GM04503 (cell line): ENCODE measurements at regions not wholly inside any gene's neighbourhood (a gene's known extent, or its start where the extent isn't known, plus 50 kb on each side); places are given as distances from the start of the nearest gene placed in this dataset.
"Not testable (repeated sequence)": the region's sequence is repeated elsewhere in the genome, so short reads cannot be mapped to it uniquely, and the experiment has no call there.

ENCODE experiments used
- DNase-seq: peaks from one replicate; pipeline ENCODE4 v3.0.0-alpha.2; 2012; ENCODE audit warnings: low read depth

- DNase-seq: no peak
Measured at GRCh38 chr1:195915826-195916225, 692.4 kb downstream of the KCNT2 start.

GRCh38 chr1:195909061-195909460 lies 699.2 kb downstream of the KCNT2 start:
- no peak for DNase-seq

GRCh38 chr1:195908121-195908520 lies 700.1 kb downstream of the KCNT2 start:
- DNase-seq: no peak

DNA sequence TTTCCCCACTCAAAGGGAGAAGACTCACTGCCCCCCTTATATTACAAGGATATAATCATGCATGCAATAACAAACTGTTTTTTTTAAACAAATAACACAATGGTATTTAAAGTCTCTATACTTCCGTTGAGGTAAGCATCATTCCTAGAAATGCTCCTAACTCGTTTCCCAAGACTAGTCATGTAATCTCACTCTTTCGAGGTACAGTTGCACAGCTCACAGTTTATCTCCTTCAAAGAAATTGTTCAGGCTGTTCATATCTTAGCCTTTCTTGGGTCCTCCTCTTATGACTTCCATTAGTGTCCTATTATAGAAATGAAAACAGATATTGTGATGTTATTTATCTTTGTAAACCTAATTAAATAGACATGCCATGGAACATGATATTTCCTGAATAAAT lies 705.0 kb downstream of the KCNT2 start:
- no peak for DNase-seq

GRCh38 chr1:195902779-195903178 lies 705.5 kb downstream of the KCNT2 start:
- no peak for DNase-seq

DNA sequence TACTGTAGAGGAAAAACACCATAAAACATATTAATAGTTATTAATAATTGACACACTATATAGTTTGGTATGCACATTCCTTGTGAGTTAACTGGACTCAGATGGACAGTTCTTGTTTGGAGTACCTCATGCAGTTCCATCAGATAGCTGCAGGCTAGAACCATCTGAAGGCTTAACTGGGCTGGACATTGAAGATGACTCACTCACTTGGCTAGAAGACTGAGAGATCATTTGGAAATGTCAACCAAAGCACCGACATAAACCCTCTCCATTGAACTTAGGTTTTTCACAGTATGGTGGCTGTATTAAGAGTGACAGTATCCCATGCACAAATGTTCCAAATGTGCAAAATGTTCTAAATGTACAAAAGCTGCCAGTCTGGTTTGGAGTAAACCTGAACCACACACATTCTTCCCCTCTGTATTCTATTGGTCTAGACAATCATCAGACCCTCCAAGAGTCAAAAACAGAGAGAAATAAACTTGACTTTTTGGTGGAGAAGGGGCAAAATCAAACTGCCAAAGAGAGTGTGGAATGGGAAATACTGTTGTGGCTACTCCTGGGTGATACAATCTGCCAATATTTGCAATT lies 708.4 kb downstream of the KCNT2 start:
- no peak for DNase-seq

- DNase-seq: no peak
Measured at GRCh38 chr1:195898924-195899323, 709.3 kb downstream of the KCNT2 start.

GRCh38 chr1:195898373-195898772 lies 709.9 kb downstream of the KCNT2 start:
- no peak for DNase-seq

GRCh38 chr1:195897076-195897475 lies 711.2 kb downstream of the KCNT2 start:
- no peak for DNase-seq

DNA sequence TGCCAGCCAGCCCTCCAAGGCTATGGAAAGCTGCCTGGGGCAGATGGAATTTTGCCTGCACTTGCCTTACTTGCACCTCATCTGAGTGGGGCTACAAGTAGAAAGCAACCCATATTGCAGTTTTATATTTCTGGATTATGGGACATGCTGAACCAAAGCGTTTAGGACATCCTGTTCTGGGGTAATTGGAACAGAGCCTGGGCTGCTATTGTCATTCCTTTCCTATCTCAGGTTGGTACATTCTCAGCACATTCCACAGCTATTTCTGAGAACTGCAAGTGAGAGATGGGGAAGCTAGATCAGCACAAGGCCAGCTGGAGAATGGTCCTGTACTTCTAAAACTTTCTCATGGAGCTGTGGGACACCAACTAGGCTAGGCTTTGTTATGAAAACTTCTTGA lies 713.8 kb downstream of the KCNT2 start:
- no peak for DNase-seq

DNA sequence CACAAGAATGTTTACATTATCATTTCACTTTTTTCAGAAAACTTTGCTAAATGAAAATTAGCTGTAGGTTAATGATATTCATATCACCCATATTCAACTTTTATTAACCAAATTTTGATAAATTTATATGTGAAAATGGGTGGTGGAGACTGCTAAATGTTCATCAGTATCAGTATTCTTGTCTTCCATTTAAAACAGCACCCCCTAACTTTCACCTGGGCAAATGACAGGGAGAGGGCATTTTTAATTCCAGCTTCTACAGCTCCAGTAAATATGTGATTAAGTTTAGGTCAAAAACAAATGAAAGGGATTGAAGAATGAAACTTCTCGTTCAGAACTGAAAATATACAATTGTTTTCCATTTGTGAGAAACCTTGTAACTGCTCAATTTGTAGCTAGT lies 722.2 kb downstream of the KCNT2 start:
- DNase-seq: no peak

- DNase-seq: no peak
Measured at GRCh38 chr1:195878478-195878877, 729.8 kb downstream of the KCNT2 start.

DNA sequence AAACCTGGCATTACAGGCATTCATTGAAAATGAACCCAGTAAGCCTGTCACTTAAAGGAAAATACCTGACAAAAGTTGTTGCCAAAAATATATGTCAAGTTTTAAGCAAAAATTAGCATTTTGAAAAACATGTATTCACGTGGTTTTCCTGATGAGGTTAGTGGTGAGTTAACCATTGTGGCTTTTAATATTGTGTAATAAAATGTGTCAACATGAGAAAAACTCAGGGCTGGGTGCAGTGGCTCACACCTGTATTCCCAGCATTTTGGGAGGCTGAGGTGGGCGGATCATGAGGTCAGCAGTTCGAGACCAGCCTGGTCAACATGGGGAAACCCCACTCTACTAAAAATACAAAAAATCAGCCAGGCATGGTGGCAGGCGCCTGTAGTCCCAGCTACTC lies 731.4 kb downstream of the KCNT2 start:
- DNase-seq: no peak

DNA sequence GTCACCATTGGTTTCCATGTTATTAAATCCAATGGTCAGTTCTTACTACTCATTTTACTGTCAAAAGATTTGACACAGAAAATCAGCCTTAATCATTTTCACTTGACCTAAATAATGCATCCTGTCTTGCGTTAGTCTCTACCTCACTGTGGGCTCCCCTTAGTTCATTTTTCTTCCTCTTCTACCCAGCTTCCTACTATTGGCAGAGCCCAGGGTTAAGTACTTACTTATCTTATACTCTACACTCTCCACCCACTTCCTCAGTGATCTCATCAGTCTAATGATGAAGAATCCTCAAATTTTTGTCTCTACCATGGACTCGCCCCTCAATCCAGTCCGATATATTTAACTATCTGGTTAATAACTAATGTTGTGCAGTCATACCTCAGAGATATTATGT lies 735.9 kb downstream of the KCNT2 start:
- no peak for DNase-seq

- no peak for DNase-seq
Measured at GRCh38 chr1:195867638-195868037, 740.6 kb downstream of the KCNT2 start.

GRCh38 chr1:195866781-195867222 lies 741.4 kb downstream of the KCNT2 start:
- no peak for DNase-seq

GRCh38 chr1:195866091-195866780 lies 742.0 kb downstream of the KCNT2 start:
- no peak for DNase-seq

- DNase-seq: no peak
Measured at GRCh38 chr1:195851804-195852203, 756.4 kb downstream of the KCNT2 start.

DNA sequence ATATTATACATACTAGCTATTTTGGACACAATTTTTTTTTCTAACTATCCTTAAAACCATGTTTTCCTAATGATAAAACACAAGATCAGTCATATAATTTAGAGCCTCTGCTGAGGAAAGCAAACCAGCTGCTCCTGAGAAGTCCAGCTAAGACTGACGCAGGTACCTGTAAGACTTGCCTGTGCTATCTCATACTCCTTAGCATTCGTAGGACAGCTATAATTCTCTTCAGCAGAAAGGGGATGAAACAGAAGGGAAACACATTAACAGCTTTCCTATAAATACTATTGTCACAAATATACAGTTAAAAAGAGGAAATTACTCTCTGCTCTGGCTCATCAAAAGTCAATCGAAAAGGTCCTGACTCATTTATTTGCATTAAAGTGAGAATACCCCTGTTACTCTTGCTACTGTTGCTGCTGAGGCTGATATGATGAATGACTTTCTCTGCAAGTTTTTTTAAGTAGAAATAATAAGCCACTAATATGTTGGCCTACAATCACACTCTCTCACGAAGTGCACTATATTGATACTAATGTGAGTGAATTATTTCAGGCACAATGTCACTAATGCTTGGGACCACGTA lies 757.1 kb downstream of the KCNT2 start:
- DNase-seq: no peak

GRCh38 chr1:195849180-195849579 lies 759.1 kb downstream of the KCNT2 start:
- no peak for DNase-seq

GRCh38 chr1:195847957-195848875 lies 760.0 kb downstream of the KCNT2 start:
- not testable (repeated sequence) for DNase-seq

DNA sequence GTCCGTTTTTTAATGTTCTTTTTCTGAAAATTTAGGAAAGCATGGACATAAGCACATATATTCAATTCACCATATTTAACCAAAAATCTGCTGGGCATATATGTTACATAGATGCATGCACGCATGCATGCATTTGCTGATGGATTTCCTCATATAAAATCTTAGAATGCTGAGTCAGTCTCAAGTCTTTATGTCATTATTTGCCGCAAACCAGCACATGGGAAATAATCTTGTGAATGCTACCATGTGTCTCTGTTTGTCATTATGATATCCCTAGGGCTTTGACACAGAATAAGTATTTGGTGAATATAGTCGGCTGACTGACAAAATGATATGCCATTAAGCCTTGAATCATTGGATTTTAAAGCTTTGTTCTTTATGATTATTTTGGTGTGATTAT lies 776.5 kb downstream of the KCNT2 start:
- DNase-seq: no peak

GRCh38 chr1:195828325-195828724 lies 779.9 kb downstream of the KCNT2 start:
- DNase-seq: no peak
